HG02870 (cell line): ENCODE measurements at regions not wholly inside any gene's neighbourhood (a gene's known extent, or its start where the extent isn't known, plus 50 kb on each side); places are given as distances from the start of the nearest gene placed in this dataset.
"Not testable (repeated sequence)": the region's sequence is repeated elsewhere in the genome, so short reads cannot be mapped to it uniquely, and the experiment has no call there.

Experiments
- ATAC-seq: cut with Tn5 transposase; IDR thresholded peaks from one replicate; pipeline ENCODE4 v1.9.1; 2021; ENCODE audit warnings: mild to moderate bottlenecking, moderate library complexity; ENCODE audit not compliant: unreplicated experiment

GRCh38 chr5:52603778-52604554, 183.8 kb upstream of the ITGA1 start:
- ATAC-seq = no peak

GRCh38 chr5:52605317-52606313, 182.1 kb upstream of the ITGA1 start:
- no peak for ATAC-seq

GRCh38 chr5:52607227-52607824, 180.4 kb upstream of the ITGA1 start:
- no peak for ATAC-seq

GRCh38 chr5:52620315-52620714, 167.4 kb upstream of the ITGA1 start:
- ATAC-seq = no peak

- ATAC-seq = no peak
These were observed 164.4 kb upstream of the ITGA1 start for GRCh38 chr5:52623291-52623690.

- no peak for ATAC-seq
These were observed 163.4 kb upstream of the ITGA1 start for GRCh38 chr5:52624291-52624690.

GRCh38 chr5:52626312-52626711, 161.4 kb upstream of the ITGA1 start:
- no peak for ATAC-seq

- ATAC-seq = no peak
These were observed 160.0 kb upstream of the ITGA1 start for GRCh38 chr5:52627740-52628139.

GRCh38 chr5:52632281-52632680, 155.4 kb upstream of the ITGA1 start:
- no peak for ATAC-seq

- not testable (repeated sequence) for ATAC-seq
These were observed 153.5 kb upstream of the ITGA1 start for GRCh38 chr5:52634171-52634570.

- no peak for ATAC-seq
These were observed 149.0 kb upstream of the ITGA1 start for GRCh38 chr5:52638732-52639131.

- ATAC-seq = no peak
These were observed 139.0 kb upstream of the ITGA1 start for GRCh38 chr5:52648726-52649125.

- ATAC-seq = no peak
These were observed 132.6 kb upstream of the ITGA1 start for GRCh38 chr5:52655163-52655562.

GRCh38 chr5:52656569-52657246, 131.0 kb upstream of the ITGA1 start:
- ATAC-seq = no peak

- ATAC-seq = no peak
These were observed 130.5 kb upstream of the ITGA1 start for GRCh38 chr5:52657247-52657645.

- no peak for ATAC-seq
These were observed 129.5 kb upstream of the ITGA1 start for GRCh38 chr5:52658246-52658645.

GRCh38 chr5:52660621-52661020, 127.1 kb upstream of the ITGA1 start:
- ATAC-seq = no peak

- no peak for ATAC-seq
These were observed 125.7 kb upstream of the ITGA1 start for GRCh38 chr5:52661903-52662595.

GRCh38 chr5:52665559-52665958, 122.2 kb upstream of the ITGA1 start:
- no peak for ATAC-seq

- no peak for ATAC-seq
These were observed 119.6 kb upstream of the ITGA1 start for GRCh38 chr5:52668139-52668538.
